ENCODE measurements at regions not wholly inside any gene's neighbourhood (a gene's known extent, or its start where the extent isn't known, plus 50 kb on each side); places are given as distances from the start of the nearest gene placed in this dataset.

- TF ChIP-seq POLR2A (IDR thresholded peaks at IDR 0.05) = no peak
- no peak for TF ChIP-seq CTCF (IDR thresholded peaks at IDR 0.05)
- no peaks in the 10 kb centered on the region for H3K36me3 ChIP-seq
- 77 to 81% methylated on average over 10 to 11 of the region's 15 CpGs for WGBS, 2 donors
- H3K4me1 ChIP-seq = peaks cover 0 to 12% (median 0%) of the 10 kb centered on the region in 3 donors
- no peak overlapping the region for H3K27ac ChIP-seq
- intact Hi-C loops (cut with DNase I) = no loop called here
- no peak overlapping the region for H3K4me3 ChIP-seq
- DNase-seq = no peak
- H3K27me3 ChIP-seq = peaks cover 0 to 62% (median 0%) of the 10 kb centered on the region in 4 donors
- no peaks in the 10 kb centered on the region for H3K9me3 ChIP-seq
Observed at GRCh38 chr22:47626428-47627390, 864.3 kb downstream of the TBC1D22A start.

GRCh38 chr22:47625531-47626427, 863.3 kb downstream of the TBC1D22A start:
- H3K4me3 ChIP-seq = no peak overlapping the region
- H3K9me3 ChIP-seq = no peaks in the 10 kb centered on the region
- no peak overlapping the region for H3K27ac ChIP-seq
- TF ChIP-seq POLR2A (IDR thresholded peaks at IDR 0.05) (no peak), CTCF (IDR thresholded peaks at IDR 0.05) (no peak)
- intact Hi-C loops (cut with DNase I) = no loop called here
- peaks cover 0 to 12% (median 0%) of the 10 kb centered on the region in 3 donors for H3K4me1 ChIP-seq
- peaks cover 0 to 63% (median 0%) of the 10 kb centered on the region in 4 donors for H3K27me3 ChIP-seq
- WGBS, 2 donors = 85 to 89% methylated on average over 13 to 19 of the region's 30 CpGs
- no peak for DNase-seq
- H3K36me3 ChIP-seq = no peaks in the 10 kb centered on the region

GRCh38 chr22:47625013-47625385, 862.5 kb downstream of the TBC1D22A start:
- intact Hi-C loops (cut with DNase I) = no loop called here
- no peaks in the 10 kb centered on the region for H3K9me3 ChIP-seq
- TF ChIP-seq CTCF (IDR thresholded peaks at IDR 0.05) (no peak), POLR2A (IDR thresholded peaks at IDR 0.05) (no peak)
- no peak overlapping the region for H3K4me3 ChIP-seq
- H3K4me1 ChIP-seq = peaks cover 0 to 12% (median 0%) of the 10 kb centered on the region in 3 donors
- no peaks in the 10 kb centered on the region for H3K36me3 ChIP-seq
- WGBS, 2 donors = 92% methylated on average over 2 of the region's 13 CpGs; no CpG with 5 or more reads in 1 of the 2 donors
- no peak overlapping the region for H3K27ac ChIP-seq
- H3K27me3 ChIP-seq = peaks cover 0 to 64% (median 0%) of the 10 kb centered on the region in 4 donors
- no peak for DNase-seq

- H3K27me3 ChIP-seq = peaks cover 0 to 63% (median 0%) of the 10 kb centered on the region in 4 donors
- no peaks in the 10 kb centered on the region for H3K36me3 ChIP-seq
- DNase-seq = no peak
- no peaks in the 10 kb centered on the region for H3K9me3 ChIP-seq
- TF ChIP-seq CTCF (IDR thresholded peaks at IDR 0.05) (no peak), POLR2A (IDR thresholded peaks at IDR 0.05) (no peak)
- H3K4me3 ChIP-seq = no peak overlapping the region
- 79 to 81% methylated on average over 5 to 17 of the region's 22 CpGs for WGBS, 2 donors
- intact Hi-C loops (cut with DNase I) = no loop called here
- H3K27ac ChIP-seq = no peak overlapping the region
- H3K4me1 ChIP-seq = peaks cover 0 to 12% (median 0%) of the 10 kb centered on the region in 3 donors
Observed at GRCh38 chr22:47624252-47625012, 862.0 kb downstream of the TBC1D22A start.

Data from esophagus squamous epithelium (tissue), 5 donors.